DND-41 (cell line): ENCODE measurements at regions not wholly inside any gene's neighbourhood (a gene's known extent, or its start where the extent isn't known, plus 50 kb on each side); places are given as distances from the start of the nearest gene placed in this dataset.

Experiments
- ATAC-seq: fragments of 200-7000 bp; cut with Tn5 transposase; 3 replicates; pipeline ENCODE4 v1.9.1; 2021; ENCODE audit warnings: low read depth; ENCODE audit not compliant: insufficient read depth
- DNase-seq: peaks from one replicate; pipeline ENCODE4 v3.0.0-alpha.2; 2020
- H2AFZ ChIP-seq: 2 replicates; pipeline ENCODE4 v1.6.0; 2012; ENCODE audit warnings: low read depth, low read length
- H3K27ac ChIP-seq: 2 replicates; pipeline ENCODE4 v1.5.1; 2012; ENCODE audit warnings: low read length, inconsistent platforms
- H3K27me3 ChIP-seq: fragments of 200-600 bp; sonication (generic); 2 replicates; pipeline ENCODE4 v1.6.0; 2012; ENCODE audit warnings: low read length, mild to moderate bottlenecking, inconsistent platforms; ENCODE audit not compliant: insufficient read depth, poor library complexity
- H3K36me3 ChIP-seq: 2 replicates; pipeline ENCODE4 v1.5.1; 2012; ENCODE audit warnings: low read length, inconsistent platforms; ENCODE audit not compliant: insufficient read depth
- H3K4me1 ChIP-seq: 2 replicates; pipeline ENCODE4 v1.5.1; 2012; ENCODE audit warnings: mild to moderate bottlenecking, low read length; ENCODE audit not compliant: insufficient read depth
- H3K4me2 ChIP-seq: 2 replicates; pipeline ENCODE4 v1.6.0; 2012; ENCODE audit warnings: mild to moderate bottlenecking, moderate library complexity, low read length, inconsistent platforms; ENCODE audit not compliant: insufficient read depth
- H3K4me3 ChIP-seq, 2 experiments: fragments of 200-600 bp in 1 of 2; shearing (Covaris generic) in 1 of 2; 2 replicates each; pipeline ENCODE4 v1.5.1; 2012 to 2016; ENCODE audit warnings: inconsistent platforms in 2 of 2, low read length in 2 of 2, mild to moderate bottlenecking in 2 of 2, low read depth in 1 of 2, moderate library complexity in 1 of 2
- H3K79me2 ChIP-seq: 2 replicates; pipeline ENCODE4 v1.6.0; 2012; ENCODE audit warnings: low read length, inconsistent platforms; ENCODE audit not compliant: insufficient read depth
- H3K9ac ChIP-seq: 2 replicates; pipeline ENCODE4 v1.6.0; 2012; ENCODE audit warnings: low read depth, mild to moderate bottlenecking, inconsistent platforms, low read length, moderate library complexity
- H3K9me3 ChIP-seq: 2 replicates; pipeline ENCODE4 v1.5.1; 2012; ENCODE audit warnings: low read length, moderate library complexity, mild to moderate bottlenecking, inconsistent platforms; ENCODE audit not compliant: insufficient read depth, severe bottlenecking
- H4K20me1 ChIP-seq: 2 replicates; pipeline ENCODE4 v1.6.0; 2012; ENCODE audit warnings: low read length; ENCODE audit not compliant: insufficient read depth
- CTCF ChIP-seq: IDR thresholded peaks from 2 replicates; pipeline ENCODE4 v1.5.1; 2012; ENCODE audit warnings: borderline replicate concordance, low read length, moderate library complexity, mild to moderate bottlenecking; ENCODE audit not compliant: poor library complexity, severe bottlenecking; ENCODE audit errors: extremely low read depth
- EZH2 ChIP-seq: IDR thresholded peaks from 3 replicates; pipeline ENCODE4 v1.6.1; 2012; ENCODE audit warnings: borderline replicate concordance, low read depth, mild to moderate bottlenecking, moderate library complexity, low read length, inconsistent platforms; ENCODE audit not compliant: severe bottlenecking

GRCh38 chr18:10046178-10046807 is 132.5 kb downstream of the VAPA start:
- H3K36me3 ChIP-seq: no peaks in the 10 kb centered on the region
- no peak for ATAC-seq
- no peak overlapping the region for H3K4me2 ChIP-seq
- no peaks in the 10 kb centered on the region for H3K4me1 ChIP-seq
- TF ChIP-seq CTCF: no peak
- TF ChIP-seq EZH2: no peak
- H3K27me3 ChIP-seq: no peaks in the 10 kb centered on the region
- no peaks in the 10 kb centered on the region for H3K79me2 ChIP-seq
- H4K20me1 ChIP-seq: no peaks in the 10 kb centered on the region
- peaks cover 6% of the 10 kb centered on the region for H3K9me3 ChIP-seq
- no peak for DNase-seq
- no peak overlapping the region for H3K27ac ChIP-seq
- H3K9ac ChIP-seq: no peak overlapping the region
- H3K4me3 ChIP-seq: no peak overlapping the region
- H2AFZ ChIP-seq: no peak overlapping the region

- TF ChIP-seq CTCF (no peak), EZH2 (no peak)
Observed at GRCh38 chr18:10047237-10047636, 133.4 kb downstream of the VAPA start.

GRCh38 chr18:10049747-10050146 is 135.9 kb downstream of the VAPA start:
- Histone ChIP-seq H3K27me3 (no peaks in the 10 kb centered on the region), H3K9ac (no peak overlapping the region), H3K79me2 (no peaks in the 10 kb centered on the region), H3K4me2 (no peak overlapping the region), H3K27ac (no peak overlapping the region), H3K4me3 (no peak overlapping the region), H3K4me1 (no peaks in the 10 kb centered on the region), H2AFZ (no peak overlapping the region), H3K36me3 (no peaks in the 10 kb centered on the region), H4K20me1 (no peaks in the 10 kb centered on the region), H3K9me3 (no peaks in the 10 kb centered on the region)
- ATAC-seq (no peak), DNase-seq (no peak)
- TF ChIP-seq EZH2 (no peak), CTCF (no peak)

More at GRCh38 chr18:10047237-10047636, 133.4 kb downstream of the VAPA start:
- peaks cover 4% of the 10 kb centered on the region for H3K9me3 ChIP-seq
- H3K27me3 ChIP-seq: no peaks in the 10 kb centered on the region
- no peak overlapping the region for H3K4me2 ChIP-seq
- H3K9ac ChIP-seq: no peak overlapping the region
- H4K20me1 ChIP-seq: no peaks in the 10 kb centered on the region
- no peak for DNase-seq
- H2AFZ ChIP-seq: no peak overlapping the region
- H3K36me3 ChIP-seq: no peaks in the 10 kb centered on the region
- no peak overlapping the region for H3K4me3 ChIP-seq
- no peaks in the 10 kb centered on the region for H3K79me2 ChIP-seq
- H3K4me1 ChIP-seq: no peaks in the 10 kb centered on the region
- no peak for ATAC-seq
- no peak overlapping the region for H3K27ac ChIP-seq

- TF ChIP-seq EZH2 (no peak), CTCF (no peak)
- DNase-seq (no peak), ATAC-seq (no peak)
- Histone ChIP-seq H3K79me2 (no peaks in the 10 kb centered on the region), H2AFZ (no peak overlapping the region), H3K4me2 (no peak overlapping the region), H3K9ac (no peak overlapping the region), H3K4me3 (no peak overlapping the region), H3K4me1 (no peaks in the 10 kb centered on the region), H3K36me3 (no peaks in the 10 kb centered on the region), H3K9me3 (no peaks in the 10 kb centered on the region), H3K27ac (no peak overlapping the region), H3K27me3 (no peaks in the 10 kb centered on the region), H4K20me1 (no peaks in the 10 kb centered on the region)
Observed at GRCh38 chr18:10050956-10051355, 137.1 kb downstream of the VAPA start.
